ENCODE measurements at regions not wholly inside any gene's neighbourhood (a gene's known extent, or its start where the extent isn't known, plus 50 kb on each side); places are given as distances from the start of the nearest gene placed in this dataset.

GRCh38 chr12:54126696-54127537 is 61.9 kb downstream of the SMUG1 start:
- TF ChIP-seq CTCF (conservative IDR thresholded peaks at IDR 0.05; ENCODE audit: low read length): no peak
- no peak for TF ChIP-seq EZH2phosphoT487 (IDR thresholded peaks at IDR 0.05; ENCODE audit: borderline replicate concordance, low read depth, low read length)

Measured in OCI-LY7 (cell line).